GM12878 (cell line): ENCODE measurements at regions not wholly inside any gene's neighbourhood (a gene's known extent, or its start where the extent isn't known, plus 50 kb on each side); places are given as distances from the start of the nearest gene placed in this dataset.

Experiments used
- ATF7 ChIP-seq: fragments of 450-650 bp; IDR thresholded peaks from 2 replicates; pipeline ENCODE4 v1.6.1; 2016; ENCODE audit warnings: low read depth, mild to moderate bottlenecking
- BCL11A ChIP-seq: IDR thresholded peaks from 2 replicates; pipeline ENCODE4 v1.6.1; 2011; ENCODE audit warnings: low read depth, low read length
- CEBPB ChIP-seq, 2 experiments: fragments of 150-350 bp in 1 of 2; IDR thresholded peaks; 2 replicates each; pipeline ENCODE4 v1.6.1; 2012 to 2014; ENCODE audit warnings: low read depth in 2 of 2, low read length in 2 of 2, borderline replicate concordance in 1 of 2, inconsistent platforms in 1 of 2
- ETV6 ChIP-seq, 2 experiments: fragments of 450-650 bp in 1 of 2; IDR thresholded peaks in 1 of 2; conservative IDR thresholded peaks in 1 of 2; 2 replicates each; pipeline ENCODE4 v1.6.1; 2014; ENCODE audit warnings: antibody characterized with exemption in 1 of 2, borderline replicate concordance in 1 of 2, low read depth in 1 of 2, mild to moderate bottlenecking in 1 of 2, moderate library complexity in 1 of 2
- IRF5 ChIP-seq: fragments of 450-650 bp; IDR thresholded peaks from 2 replicates; pipeline ENCODE4 v1.6.1; 2017; ENCODE audit warnings: borderline replicate concordance
- MTA3 ChIP-seq: IDR thresholded peaks from 2 replicates; pipeline ENCODE4 v1.6.1; 2012; ENCODE audit warnings: low read length, inconsistent platforms, borderline replicate concordance
- PAX5 ChIP-seq: IDR thresholded peaks from 2 replicates; pipeline ENCODE4 v1.6.1; 2011; ENCODE audit warnings: low read depth, low read length, borderline replicate concordance
- POU2F2 ChIP-seq: IDR thresholded peaks from 3 replicates; pipeline ENCODE4 v1.6.1; 2011; ENCODE audit warnings: low read depth, mild to moderate bottlenecking, low read length, borderline replicate concordance
- RB1 ChIP-seq: fragments of 450-650 bp; formaldehyde crosslinking; IDR thresholded peaks from 2 replicates; pipeline ENCODE4 v1.6.1; 2017; ENCODE audit warnings: mild to moderate bottlenecking, borderline replicate concordance
- RELA ChIP-seq: fragments of 450-650 bp; IDR thresholded peaks from 2 replicates; pipeline ENCODE4 v1.8.0; 2014; ENCODE audit warnings: borderline replicate concordance; ENCODE audit not compliant: partially characterized antibody
- RELB ChIP-seq: fragments of 450-650 bp; IDR thresholded peaks from 2 replicates; pipeline ENCODE4 v1.6.1; 2017; ENCODE audit warnings: low read depth, mild to moderate bottlenecking, moderate library complexity
- SMC3 ChIP-seq: IDR thresholded peaks from 2 replicates; pipeline ENCODE4 v1.6.1; 2011; ENCODE audit warnings: low read length, improper control_type of control experiment, borderline replicate concordance
- SPI1 ChIP-seq: IDR thresholded peaks from 2 replicates; pipeline ENCODE4 v1.6.1; 2011; ENCODE audit warnings: low read depth, mild to moderate bottlenecking, low read length, moderate library complexity, borderline replicate concordance; ENCODE audit not compliant: insufficient read depth
- STAT1 ChIP-seq: fragments of 450-650 bp; conservative IDR thresholded peaks from 2 replicates; pipeline ENCODE4 v1.6.1; 2014; ENCODE audit warnings: antibody characterized with exemption, mild to moderate bottlenecking
- STAT3 ChIP-seq: IDR thresholded peaks from 2 replicates; pipeline ENCODE4 v1.6.1; 2011; ENCODE audit warnings: low read depth, low read length, improper control_type of control experiment
- ZNF24 ChIP-seq: fragments of 450-650 bp; IDR thresholded peaks from 2 replicates; pipeline ENCODE4 v1.6.1; 2017; ENCODE audit warnings: antibody characterized with exemption, mild to moderate bottlenecking
- TF ChIP-seq, protein P1 (sequence below): IDR thresholded peaks from 2 replicates; pipeline ENCODE4 v1.6.1; 2011; ENCODE audit warnings: borderline replicate concordance, low read depth, mild to moderate bottlenecking, moderate library complexity, low read length; ENCODE audit not compliant: insufficient read depth, poor library complexity, severe bottlenecking
- TF ChIP-seq, protein P2 (sequence below): fragments of 450-650 bp; formaldehyde crosslinking; IDR thresholded peaks from 2 replicates; pipeline ENCODE4 v1.4.0; 2020; ENCODE audit warnings: mild to moderate bottlenecking, moderate library complexity
- TF ChIP-seq, protein P3 (sequence below): fragments of 150-350 bp; IDR thresholded peaks from 2 replicates; pipeline ENCODE4 v1.6.1; 2014; ENCODE audit warnings: mild to moderate bottlenecking, low read depth, low read length

DNA sequence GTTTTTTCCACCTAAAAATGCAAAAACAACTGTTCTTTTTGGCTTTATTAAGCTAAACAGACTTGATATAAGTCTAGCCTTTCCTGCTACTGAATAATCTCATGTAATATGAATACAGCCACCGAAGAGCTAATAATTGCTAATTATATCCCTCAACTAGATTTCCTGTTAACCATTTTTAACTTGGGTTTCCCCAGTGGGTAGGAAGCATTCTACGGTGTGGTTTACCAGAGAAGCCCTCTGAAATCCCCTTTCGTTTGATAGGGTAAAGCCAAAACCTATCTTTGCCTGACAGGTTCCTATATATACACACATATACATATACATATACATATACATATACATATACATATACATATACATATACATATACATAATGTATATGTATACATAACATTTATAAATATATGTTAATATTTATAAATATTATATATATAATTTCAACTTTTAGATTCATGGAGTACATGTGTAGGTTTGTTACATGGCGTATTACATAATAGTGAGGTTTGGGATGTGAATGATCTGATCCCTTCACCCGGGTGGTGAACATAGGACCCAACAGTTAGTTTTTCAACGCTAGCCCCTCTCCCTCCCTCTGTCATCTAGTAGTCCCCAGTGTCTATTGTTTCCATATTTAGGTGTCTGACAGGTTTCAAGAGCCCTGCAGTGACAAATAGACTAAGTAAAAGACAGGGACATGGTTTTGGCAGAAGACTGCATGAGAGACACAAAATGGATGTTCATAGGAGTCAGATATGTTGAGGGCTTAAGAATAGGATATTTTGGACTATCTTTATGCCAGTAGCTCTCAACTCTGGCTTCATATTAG lies 62.4 kb downstream of the ATXN3L start (continued):
- peak in 1 of 2 experiments; percentile 92; a peak in 2 of 4 replicates for TF ChIP-seq CEBPB (IDR thresholded peaks at IDR 0.05; ENCODE audit: borderline replicate concordance in 1 of 2, low read depth in 2 of 2, low read length in 2 of 2)
- TF ChIP-seq, protein P1, sequence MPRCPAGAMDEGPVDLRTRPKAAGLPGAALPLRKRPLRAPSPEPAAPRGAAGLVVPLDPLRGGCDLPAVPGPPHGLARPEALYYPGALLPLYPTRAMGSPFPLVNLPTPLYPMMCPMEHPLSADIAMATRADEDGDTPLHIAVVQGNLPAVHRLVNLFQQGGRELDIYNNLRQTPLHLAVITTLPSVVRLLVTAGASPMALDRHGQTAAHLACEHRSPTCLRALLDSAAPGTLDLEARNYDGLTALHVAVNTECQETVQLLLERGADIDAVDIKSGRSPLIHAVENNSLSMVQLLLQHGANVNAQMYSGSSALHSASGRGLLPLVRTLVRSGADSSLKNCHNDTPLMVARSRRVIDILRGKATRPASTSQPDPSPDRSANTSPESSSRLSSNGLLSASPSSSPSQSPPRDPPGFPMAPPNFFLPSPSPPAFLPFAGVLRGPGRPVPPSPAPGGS, result peak; percentile 45
- no peak for TF ChIP-seq IRF5
- peak; percentile 92 for TF ChIP-seq RELA
- TF ChIP-seq ZNF24, result no peak
- peak; percentile 78; the same call in 1 of the 2 replicates for TF ChIP-seq STAT3
- TF ChIP-seq POU2F2, result peak; percentile 55; the same call in 1 of the 3 replicates
- no peak for TF ChIP-seq SPI1
- TF ChIP-seq RB1, result no peak
- peak; percentile 81 for TF ChIP-seq BCL11A
- TF ChIP-seq RELB, result peak; percentile 95
- TF ChIP-seq, protein P2, sequence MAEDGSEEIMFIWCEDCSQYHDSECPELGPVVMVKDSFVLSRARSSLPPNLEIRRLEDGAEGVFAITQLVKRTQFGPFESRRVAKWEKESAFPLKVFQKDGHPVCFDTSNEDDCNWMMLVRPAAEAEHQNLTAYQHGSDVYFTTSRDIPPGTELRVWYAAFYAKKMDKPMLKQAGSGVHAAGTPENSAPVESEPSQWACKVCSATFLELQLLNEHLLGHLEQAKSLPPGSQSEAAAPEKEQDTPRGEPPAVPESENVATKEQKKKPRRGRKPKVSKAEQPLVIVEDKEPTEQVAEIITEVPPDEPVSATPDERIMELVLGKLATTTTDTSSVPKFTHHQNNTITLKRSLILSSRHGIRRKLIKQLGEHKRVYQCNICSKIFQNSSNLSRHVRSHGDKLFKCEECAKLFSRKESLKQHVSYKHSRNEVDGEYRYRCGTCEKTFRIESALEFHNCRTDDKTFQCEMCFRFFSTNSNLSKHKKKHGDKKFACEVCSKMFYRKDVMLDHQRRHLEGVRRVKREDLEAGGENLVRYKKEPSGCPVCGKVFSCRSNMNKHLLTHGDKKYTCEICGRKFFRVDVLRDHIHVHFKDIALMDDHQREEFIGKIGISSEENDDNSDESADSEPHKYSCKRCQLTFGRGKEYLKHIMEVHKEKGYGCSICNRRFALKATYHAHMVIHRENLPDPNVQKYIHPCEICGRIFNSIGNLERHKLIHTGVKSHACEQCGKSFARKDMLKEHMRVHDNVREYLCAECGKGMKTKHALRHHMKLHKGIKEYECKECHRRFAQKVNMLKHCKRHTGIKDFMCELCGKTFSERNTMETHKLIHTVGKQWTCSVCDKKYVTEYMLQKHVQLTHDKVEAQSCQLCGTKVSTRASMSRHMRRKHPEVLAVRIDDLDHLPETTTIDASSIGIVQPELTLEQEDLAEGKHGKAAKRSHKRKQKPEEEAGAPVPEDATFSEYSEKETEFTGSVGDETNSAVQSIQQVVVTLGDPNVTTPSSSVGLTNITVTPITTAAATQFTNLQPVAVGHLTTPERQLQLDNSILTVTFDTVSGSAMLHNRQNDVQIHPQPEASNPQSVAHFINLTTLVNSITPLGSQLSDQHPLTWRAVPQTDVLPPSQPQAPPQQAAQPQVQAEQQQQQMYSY (CRISPR knock-in tag), result no peak
- TF ChIP-seq PAX5, result peak; percentile 54; the same call in 1 of the 2 replicates
- TF ChIP-seq STAT1, result no peak
- no peak for TF ChIP-seq SMC3
- TF ChIP-seq, protein P3, sequence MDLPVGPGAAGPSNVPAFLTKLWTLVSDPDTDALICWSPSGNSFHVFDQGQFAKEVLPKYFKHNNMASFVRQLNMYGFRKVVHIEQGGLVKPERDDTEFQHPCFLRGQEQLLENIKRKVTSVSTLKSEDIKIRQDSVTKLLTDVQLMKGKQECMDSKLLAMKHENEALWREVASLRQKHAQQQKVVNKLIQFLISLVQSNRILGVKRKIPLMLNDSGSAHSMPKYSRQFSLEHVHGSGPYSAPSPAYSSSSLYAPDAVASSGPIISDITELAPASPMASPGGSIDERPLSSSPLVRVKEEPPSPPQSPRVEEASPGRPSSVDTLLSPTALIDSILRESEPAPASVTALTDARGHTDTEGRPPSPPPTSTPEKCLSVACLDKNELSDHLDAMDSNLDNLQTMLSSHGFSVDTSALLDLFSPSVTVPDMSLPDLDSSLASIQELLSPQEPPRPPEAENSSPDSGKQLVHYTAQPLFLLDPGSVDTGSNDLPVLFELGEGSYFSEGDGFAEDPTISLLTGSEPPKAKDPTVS, result no peak
- TF ChIP-seq ATF7, result peak; percentile 74
- TF ChIP-seq MTA3, result peak; percentile 80; the same call in 1 of the 2 replicates
- peak in 1 of 2 experiments; percentile 47; a peak in 1 of 4 replicates for TF ChIP-seq ETV6 (conservative IDR thresholded peaks at IDR 0.05 in 1 of 2, IDR thresholded peaks at IDR 0.05 in 1 of 2; ENCODE audit: borderline replicate concordance in 1 of 2, low read depth in 1 of 2)
